Lower leg skin (tissue), 4 donors: ENCODE measurements at regions not wholly inside any gene's neighbourhood (a gene's known extent, or its start where the extent isn't known, plus 50 kb on each side); places are given as distances from the start of the nearest gene placed in this dataset.
A peak's percentile ranks its signal among the peaks of the same experiment; 100 is the strongest.

ENCODE experiments used
- DNase-seq, 2 donors: peaks; one replicate each; pipeline ENCODE4 v3.0.0-alpha.2; 2019; ENCODE audit warnings: low spot score in 2 of 2
- H3K4me3 ChIP-seq: fragments of 200-600 bp; sonication (generic); 2 replicates; pipeline ENCODE4 v1.5.1; 2017; ENCODE audit warnings: mild to moderate bottlenecking, low read depth; ENCODE audit not compliant: poor library complexity, severe bottlenecking
- POLR2A ChIP-seq, 2 donors: fragments of 450-650 bp; IDR thresholded peaks; one replicate each; pipeline ENCODE4 v1.6.1; 2016 to 2017; ENCODE audit warnings: antibody characterized with exemption in 2 of 2, mild to moderate bottlenecking in 1 of 2, moderate library complexity in 1 of 2
- WGBS, 2 donors: methylation state at CpG; one replicate each; pipeline ENCODE4 v1.1.5; 2018; 5-methylcytosine and 5-hydroxymethylcytosine counted together
- intact Hi-C: fragments of 100-400 bp; cut with DNase I; formaldehyde crosslinking; loops from one replicate; pipeline ENCODE4 v1.15.0; 2023; ENCODE audit warnings: low total_unique reads
- TF ChIP-seq, protein P1 (sequence below), 3 donors: fragments of 450-650 bp; IDR thresholded peaks; one replicate each; pipeline ENCODE4 v1.5.1; 2016; ENCODE audit warnings: antibody characterized with exemption in 3 of 3, mild to moderate bottlenecking in 3 of 3, moderate library complexity in 2 of 3

DNA sequence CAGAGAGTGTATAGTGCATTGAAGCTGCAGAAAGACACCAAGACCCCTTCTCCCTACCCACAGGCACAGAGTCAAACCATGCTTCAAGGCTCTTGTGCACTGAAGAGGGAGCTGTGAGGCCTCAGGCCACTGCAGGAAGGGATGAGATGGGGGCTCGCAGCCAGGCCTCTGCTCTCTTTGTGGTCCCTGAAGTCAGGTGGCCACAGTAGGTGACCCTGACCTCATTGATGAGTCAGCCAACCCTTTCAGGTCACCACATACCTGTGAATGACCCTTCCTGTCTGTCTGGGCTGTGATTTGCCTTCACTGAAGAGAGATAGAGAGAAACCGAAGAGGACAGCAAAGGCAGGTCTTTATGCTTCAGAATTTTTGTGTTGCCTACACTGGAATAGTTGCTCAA is 372.1 kb downstream of the ACTL7B start:
- 77 to 87% methylated on average over 2 of the region's 2 CpGs for WGBS, 2 donors
- intact Hi-C loops, result no loop called here
- H3K4me3 ChIP-seq, result no peak overlapping the region
- no peak for TF ChIP-seq POLR2A (IDR thresholded peaks at IDR 0.05)
- TF ChIP-seq, protein P1, sequence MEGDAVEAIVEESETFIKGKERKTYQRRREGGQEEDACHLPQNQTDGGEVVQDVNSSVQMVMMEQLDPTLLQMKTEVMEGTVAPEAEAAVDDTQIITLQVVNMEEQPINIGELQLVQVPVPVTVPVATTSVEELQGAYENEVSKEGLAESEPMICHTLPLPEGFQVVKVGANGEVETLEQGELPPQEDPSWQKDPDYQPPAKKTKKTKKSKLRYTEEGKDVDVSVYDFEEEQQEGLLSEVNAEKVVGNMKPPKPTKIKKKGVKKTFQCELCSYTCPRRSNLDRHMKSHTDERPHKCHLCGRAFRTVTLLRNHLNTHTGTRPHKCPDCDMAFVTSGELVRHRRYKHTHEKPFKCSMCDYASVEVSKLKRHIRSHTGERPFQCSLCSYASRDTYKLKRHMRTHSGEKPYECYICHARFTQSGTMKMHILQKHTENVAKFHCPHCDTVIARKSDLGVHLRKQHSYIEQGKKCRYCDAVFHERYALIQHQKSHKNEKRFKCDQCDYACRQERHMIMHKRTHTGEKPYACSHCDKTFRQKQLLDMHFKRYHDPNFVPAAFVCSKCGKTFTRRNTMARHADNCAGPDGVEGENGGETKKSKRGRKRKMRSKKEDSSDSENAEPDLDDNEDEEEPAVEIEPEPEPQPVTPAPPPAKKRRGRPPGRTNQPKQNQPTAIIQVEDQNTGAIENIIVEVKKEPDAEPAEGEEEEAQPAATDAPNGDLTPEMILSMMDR (IDR thresholded peaks at IDR 0.05), result no peak
- no peak for DNase-seq

- WGBS, 2 donors, result 96 to 98% methylated on average over 3 of the region's 3 CpGs
- no peak for DNase-seq
- TF ChIP-seq, protein P1 (IDR thresholded peaks at IDR 0.05), result no peak
- no peak for TF ChIP-seq POLR2A (IDR thresholded peaks at IDR 0.05)
- no peak overlapping the region for H3K4me3 ChIP-seq
- intact Hi-C loops, result no loop called here
Observed at GRCh38 chr9:108479989-108480652, 375.7 kb downstream of the ACTL7B start.

DNA sequence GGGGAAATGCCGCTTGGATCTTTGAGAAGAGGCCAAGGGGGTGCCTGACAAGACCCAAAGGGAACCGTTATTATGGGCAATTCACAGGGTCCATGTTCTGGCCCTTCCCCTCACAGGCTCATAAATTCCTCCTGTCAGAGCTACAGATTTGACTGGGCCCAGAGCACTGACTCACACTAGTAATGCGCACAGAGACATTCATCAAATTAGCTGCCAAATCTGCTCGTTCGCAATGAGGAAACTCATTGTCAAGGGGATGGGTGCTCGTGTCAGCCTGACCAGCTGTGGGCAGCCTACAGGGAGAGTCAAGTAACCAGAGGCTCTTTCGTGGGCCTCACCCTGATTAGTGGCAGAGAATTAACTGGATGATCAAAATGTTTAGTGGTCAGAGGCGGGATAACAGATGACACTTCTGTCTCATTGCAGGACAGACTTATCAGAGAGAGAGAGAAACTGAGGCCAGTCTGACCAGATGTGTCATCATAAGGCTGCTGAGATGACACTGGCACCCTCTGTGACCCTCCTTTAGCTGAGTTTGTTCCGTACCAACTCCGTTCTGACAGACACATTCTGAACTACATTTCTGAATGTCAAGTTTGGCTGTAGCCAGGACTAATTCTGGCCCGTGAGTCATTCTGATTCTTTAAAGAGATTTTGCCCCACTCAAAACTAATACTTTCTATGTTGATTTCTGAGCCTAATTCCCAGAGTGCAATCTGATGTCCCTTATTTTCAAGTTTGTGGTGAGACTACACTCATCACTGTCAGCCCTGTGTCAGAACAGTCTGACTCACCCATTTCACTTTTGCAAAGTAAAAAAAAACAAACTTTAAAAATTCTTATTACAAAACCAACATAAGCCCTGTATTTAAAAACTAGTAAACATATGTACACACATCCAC is 377.1 kb downstream of the ACTL7B start:
- 24 to 35% methylated on average over 11 of the region's 11 CpGs for WGBS, 2 donors
- TF ChIP-seq, protein P1 (IDR thresholded peaks at IDR 0.05), result no peak
- no peak for TF ChIP-seq POLR2A (IDR thresholded peaks at IDR 0.05)
- peak in 1 of 2 donors; percentile 61 for DNase-seq
- intact Hi-C loops, result no loop called here
- no peak overlapping the region for H3K4me3 ChIP-seq

DNA sequence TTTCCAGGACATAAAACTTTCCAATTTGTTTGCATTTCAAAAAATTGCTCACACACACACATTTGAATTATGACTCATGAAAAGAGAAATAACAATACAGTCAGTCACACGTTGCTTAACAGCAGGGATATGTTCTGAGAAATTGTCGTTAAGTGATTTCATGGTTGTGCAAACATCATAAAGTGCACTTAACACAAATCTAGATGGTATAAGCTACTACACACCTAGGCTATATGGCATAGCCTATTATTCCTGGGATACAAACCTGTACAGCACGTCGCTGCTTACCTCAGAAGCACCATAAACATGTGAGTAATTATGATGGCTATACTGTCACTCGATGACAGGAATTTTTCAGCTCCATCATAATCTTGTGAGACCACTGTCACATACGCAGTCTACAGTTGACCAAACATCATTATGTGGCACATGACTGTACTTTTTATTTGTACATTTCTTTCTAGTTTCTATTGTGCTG is 378.2 kb downstream of the ACTL7B start:
- intact Hi-C loops, result no loop called here
- TF ChIP-seq, protein P1 (IDR thresholded peaks at IDR 0.05), result no peak
- TF ChIP-seq POLR2A (IDR thresholded peaks at IDR 0.05), result no peak
- DNase-seq, result no peak
- no peak overlapping the region for H3K4me3 ChIP-seq
- WGBS, 2 donors, result 71 to 76% methylated on average over 6 of the region's 6 CpGs

DNA sequence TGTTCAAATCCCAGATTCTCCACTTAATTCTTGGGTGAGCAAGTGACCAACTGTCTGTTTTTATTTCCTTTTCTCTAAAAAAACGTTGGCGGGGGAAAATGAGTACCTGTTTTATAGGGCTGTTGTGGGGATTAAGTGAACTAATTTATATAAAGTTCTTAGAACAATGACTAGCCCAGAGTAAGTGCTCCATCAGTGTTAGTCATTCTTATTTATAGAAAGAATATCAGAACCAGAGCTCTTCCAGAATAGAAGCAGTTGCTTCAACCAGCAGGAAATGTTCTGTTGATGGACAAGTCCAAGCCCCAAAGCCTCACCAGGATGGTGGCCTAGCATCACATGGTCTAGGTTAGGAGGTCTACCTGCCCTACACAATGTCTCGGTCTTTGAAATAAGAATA is 379.2 kb downstream of the ACTL7B start:
- intact Hi-C loops, result no loop called here
- WGBS, 2 donors, result 53 to 55% methylated on average over 3 of the region's 3 CpGs
- DNase-seq, result no peak
- TF ChIP-seq, protein P1 (IDR thresholded peaks at IDR 0.05), result no peak
- H3K4me3 ChIP-seq, result no peak overlapping the region
